ENCODE measurements at regions not wholly inside any gene's neighbourhood (a gene's known extent, or its start where the extent isn't known, plus 50 kb on each side); places are given as distances from the start of the nearest gene placed in this dataset.

DNA sequence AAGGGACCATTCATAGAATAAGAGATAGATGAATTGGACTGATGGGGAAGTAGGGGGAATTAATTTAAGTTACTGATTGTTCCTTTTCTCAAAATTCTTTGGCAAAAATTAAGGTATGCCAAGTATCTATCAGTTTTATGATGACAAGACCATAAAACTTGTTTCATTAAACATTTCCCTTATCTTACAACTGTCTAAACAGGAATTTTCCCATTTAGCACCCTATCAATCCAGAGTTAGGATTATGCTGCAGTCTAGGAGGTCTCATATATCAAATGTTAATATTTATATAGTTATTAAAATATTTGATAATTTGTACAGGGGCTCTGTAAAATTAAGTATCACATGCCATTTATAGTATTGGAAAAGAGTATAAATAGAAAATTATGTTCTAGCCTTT, 51.5 kb upstream of the ARID1B start:
- DNase-seq (ENCODE audit: low spot score) = no peak

GRCh38 chr6:156720691-156721685, 56.2 kb upstream of the ARID1B start:
- DNase-seq (ENCODE audit: low spot score) = no peak

DNA sequence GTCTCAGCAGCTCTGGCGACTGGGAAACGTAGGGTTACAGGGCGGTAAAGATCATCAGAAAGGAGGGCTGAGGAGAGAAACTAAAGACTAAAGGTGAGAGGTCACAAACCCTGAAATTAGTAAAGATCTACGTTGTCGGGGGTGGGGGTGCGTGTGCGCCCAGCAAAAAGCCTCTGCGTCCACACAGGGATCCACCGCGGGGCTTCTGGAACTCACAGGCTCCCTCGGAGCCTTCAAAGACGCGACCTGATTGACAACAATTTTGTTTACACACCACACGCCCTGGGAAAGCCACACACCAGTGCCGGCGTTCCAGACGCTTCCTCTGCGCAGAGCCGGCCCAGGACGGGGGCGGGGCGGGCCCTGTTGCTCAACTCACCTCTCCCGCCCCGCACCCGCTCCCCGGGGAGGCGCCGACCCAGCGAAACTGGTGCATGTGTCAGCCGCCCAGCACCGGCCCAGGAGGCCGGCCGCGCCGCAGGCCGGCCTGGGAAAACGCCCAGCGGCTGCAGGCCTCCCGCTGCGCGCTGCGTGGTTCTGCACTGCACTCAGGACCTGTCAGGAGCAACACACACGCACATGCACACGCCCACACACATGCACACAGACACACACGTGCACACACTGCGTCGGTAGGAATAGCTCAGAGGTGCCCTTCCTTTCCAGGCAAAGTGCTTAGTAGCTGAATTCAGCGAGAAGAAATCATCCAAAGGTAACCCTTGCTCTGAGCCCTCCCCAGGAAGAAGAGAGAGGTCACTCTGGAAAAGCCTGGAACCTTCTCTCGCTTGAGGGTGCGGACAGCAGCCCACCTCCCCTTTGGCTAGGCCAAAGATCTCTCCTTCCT, 57.2 kb upstream of the ARID1B start:
- DNase-seq (ENCODE audit: low spot score) = peak; percentile 60

DNA sequence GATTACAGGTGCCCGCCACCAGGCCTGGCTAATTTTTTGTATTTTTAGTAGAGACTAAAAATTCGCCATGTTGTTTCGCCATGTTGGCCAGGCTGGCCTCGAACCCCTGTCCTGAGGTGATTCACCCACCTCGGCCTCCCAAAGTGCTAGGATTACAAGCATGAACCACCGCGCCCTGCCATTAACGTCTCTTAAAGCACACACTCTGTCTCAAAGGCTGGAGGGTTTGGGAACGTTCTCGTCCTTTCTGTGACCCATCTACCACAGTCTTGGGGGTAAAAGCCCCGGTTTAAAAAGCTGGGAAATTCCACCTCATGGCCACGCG, 57.8 kb upstream of the ARID1B start:
- no peak for DNase-seq (ENCODE audit: low spot score)

GRCh38 chr6:156718647-156719394, 58.4 kb upstream of the ARID1B start:
- DNase-seq (ENCODE audit: low spot score) = no peak

DNA sequence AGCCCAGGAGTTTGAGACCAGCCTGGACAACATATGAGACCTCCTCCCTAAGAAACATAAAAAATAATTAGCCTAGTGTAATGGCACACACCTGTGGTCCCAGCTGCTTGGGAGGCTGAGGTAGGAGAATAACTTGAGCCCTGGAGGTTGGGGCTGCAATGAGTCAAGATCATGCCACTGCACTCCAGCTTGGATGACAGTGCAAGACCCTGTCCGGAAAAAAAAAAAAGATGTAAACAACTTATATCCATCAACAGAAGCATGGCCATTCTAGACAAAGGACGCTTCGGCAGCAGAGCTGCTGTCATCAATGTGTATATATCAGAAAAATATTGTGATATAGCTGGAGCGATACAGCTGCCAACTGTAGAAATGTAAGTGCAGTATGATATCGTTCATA, 59.6 kb upstream of the ARID1B start:
- DNase-seq (ENCODE audit: low spot score) = no peak

DNA sequence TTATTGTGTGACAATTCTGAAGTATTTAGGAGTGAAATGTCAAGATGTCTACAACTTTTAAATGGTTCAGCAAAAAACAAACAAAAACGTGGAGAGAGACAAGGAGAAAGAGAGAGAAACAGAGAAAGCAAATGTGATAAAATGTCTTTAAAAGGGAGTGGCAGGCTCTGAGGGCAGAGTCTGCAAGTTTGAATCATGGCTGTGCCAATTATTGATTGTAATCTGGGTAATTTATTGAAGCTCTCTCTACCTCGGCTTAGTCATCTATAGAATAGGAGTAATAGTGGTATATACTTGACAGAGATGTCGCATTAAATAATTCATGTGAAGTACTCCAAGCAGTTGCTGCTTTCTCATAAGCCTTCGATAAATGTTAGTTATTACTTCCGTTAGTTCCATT, 61.3 kb upstream of the ARID1B start:
- no peak for DNase-seq (ENCODE audit: low spot score)

- no peak for DNase-seq (ENCODE audit: low spot score)
These were observed 63.6 kb upstream of the ARID1B start for GRCh38 chr6:156713548-156713947.

DNA sequence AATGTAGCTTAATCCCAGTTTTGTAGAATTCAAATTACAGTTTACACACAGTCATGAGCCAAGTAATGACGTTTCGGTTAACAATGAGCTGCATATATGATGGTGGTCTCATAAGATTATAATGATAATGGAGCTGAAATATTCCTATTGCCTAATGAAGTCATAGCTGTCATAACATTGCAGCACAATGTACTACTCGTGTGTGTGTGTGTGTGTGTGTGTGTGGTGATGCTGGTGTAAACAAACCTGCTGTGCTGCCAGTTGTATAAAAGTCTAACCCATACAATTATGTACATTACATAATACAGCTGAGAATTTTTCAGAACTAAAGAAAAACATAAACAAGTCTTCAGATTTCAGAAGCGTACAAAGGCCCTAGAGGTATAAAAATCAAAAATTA, 66.7 kb upstream of the ARID1B start:
- no peak for DNase-seq (ENCODE audit: low spot score)

DNA sequence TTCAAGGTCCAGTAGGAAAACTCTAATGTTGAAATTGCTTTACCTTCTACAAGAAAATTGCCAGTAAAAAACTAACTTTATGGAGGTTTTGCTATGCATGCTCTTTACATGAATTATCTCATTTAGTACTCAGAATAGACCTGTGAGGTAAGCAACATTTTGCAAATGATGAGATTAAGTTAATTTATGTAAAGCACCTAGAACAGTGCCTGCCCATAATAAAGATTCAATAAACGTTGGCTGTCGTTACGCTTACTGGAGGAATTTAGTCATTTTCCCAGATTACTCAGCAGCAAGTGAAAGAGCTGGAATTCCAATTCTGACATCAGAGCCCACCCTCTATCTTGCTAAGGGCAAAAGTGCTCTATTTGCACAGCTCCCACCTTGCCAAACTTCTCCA, 69.4 kb upstream of the ARID1B start:
- no peak for DNase-seq (ENCODE audit: low spot score)

DNA sequence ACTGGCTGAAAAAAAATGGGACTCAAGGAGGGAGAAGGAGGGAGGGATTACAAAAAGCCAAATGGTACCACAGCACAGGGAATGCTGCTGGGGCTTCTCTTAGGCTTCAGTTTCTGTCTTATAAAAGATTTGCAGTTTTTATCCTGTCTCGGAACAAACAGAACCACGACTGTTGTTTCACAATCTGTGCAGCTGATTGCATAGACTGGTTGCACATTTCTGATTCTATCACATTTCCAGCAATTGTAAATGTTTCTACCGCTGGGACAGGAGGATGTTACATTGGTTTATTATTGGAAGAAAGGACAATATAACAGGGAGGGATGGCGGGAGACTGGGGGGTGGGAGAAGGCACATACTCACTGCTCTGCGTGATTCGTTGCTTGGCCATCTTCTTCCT, 73.5 kb upstream of the ARID1B start:
- DNase-seq (ENCODE audit: low spot score) = no peak

DNA sequence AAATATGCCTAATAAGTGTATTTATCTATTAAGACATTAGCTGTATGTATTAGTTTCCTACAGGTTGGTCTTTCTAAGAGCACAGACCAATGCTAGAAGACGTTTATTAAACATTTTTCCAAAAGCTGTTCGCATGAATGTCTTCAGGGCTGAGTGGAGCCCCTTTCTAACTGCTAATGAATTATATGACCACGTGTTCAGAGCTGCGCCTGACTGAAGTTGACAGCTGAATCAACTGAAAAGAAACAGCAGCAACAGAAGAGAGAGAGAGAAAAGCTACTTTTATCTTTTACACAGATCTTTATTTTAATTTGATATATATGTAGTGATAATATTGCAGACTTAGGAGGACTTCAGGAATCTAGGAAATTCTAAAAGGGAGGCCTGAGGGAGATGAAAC, 75.2 kb upstream of the ARID1B start:
- DNase-seq (ENCODE audit: low spot score) = no peak

- no peak for DNase-seq (ENCODE audit: low spot score)
These were observed 76.6 kb upstream of the ARID1B start for GRCh38 chr6:156700440-156701057.

DNA sequence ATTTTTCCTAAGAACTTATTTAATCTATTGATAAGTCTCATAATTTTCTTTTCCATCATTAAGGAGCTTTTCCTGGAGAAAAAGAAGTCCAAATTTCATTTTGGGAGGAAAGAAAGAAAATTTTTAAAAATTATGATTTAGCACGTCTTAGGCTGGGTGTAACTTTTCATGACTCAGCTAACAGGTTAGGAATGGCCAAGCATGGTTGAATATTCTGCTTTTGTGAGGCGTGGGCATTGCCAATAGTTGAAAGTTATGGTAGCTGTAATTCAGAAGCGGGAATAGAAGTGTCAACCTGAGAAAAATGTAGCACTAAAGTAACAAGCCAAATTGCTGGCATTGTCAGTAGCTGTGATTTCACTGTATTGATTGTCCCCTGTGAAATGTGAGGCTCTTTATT, 77.2 kb upstream of the ARID1B start:
- no peak for DNase-seq (ENCODE audit: low spot score)

- DNase-seq (ENCODE audit: low spot score) = no peak
These were observed 78.2 kb upstream of the ARID1B start for GRCh38 chr6:156699017-156699421.

- no peak for DNase-seq (ENCODE audit: low spot score)
These were observed 78.8 kb upstream of the ARID1B start for GRCh38 chr6:156698239-156699016.

- no peak for DNase-seq (ENCODE audit: low spot score)
These were observed 79.8 kb upstream of the ARID1B start for GRCh38 chr6:156697225-156697830.

GRCh38 chr6:156695742-156696141, 81.4 kb upstream of the ARID1B start:
- DNase-seq (ENCODE audit: low spot score) = no peak

- no peak for DNase-seq (ENCODE audit: low spot score)
These were observed 82.5 kb upstream of the ARID1B start for GRCh38 chr6:156694679-156695078.

- DNase-seq (ENCODE audit: low spot score) = no peak
These were observed 86.2 kb upstream of the ARID1B start for GRCh38 chr6:156691018-156691417.

DNA sequence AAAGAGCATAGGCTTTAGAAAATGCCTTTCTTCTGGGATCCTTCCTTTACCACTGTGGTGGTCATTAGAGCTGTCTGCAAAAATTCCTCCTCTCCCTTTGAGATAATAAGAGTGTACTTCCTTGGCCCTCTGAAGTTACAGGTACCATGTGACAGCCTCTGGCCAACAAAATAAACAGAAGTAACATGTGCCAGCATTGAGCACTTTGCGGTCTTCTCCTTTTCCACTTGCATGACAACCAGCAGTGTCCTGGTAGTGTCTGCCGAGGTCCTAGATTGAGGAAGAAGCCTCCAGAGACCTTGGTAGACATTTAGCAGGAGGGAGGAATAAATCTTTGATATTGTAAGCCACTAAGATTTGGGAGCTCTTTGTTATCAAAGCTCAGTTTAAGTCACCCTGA, 87.5 kb upstream of the ARID1B start:
- no peak for DNase-seq (ENCODE audit: low spot score)
